ENCODE measurements at regions not wholly inside any gene's neighbourhood (a gene's known extent, or its start where the extent isn't known, plus 50 kb on each side); places are given as distances from the start of the nearest gene placed in this dataset.

DNA sequence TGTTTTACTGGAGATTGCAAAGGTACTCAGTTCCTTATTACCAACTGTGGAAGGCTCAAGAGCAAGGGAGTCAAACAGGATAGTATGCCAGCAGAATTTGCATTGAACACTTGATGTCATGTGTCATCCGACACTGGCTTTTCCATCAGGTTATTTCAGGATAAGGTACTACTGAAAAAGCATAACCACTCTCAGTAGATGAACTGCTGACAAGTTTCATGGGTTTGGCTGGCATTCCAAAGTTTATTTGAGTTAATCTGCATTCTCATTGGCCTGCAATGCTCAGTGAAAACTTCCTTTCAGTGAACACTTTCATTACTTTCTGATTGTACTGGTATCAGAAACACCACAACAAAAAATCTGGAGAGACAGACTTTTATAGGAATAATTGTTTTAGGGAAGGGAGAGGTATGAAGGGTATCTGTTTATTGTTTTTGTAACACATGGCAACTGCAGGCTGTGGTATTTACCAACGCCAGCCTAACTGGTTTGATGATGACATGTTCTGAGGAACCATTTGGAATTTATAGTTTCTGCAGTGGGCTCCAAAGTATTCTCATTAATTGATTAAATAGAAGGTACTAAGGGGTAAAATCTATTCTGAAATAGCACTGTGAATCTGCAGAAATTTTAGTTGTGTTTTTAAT is 345.7 kb upstream of the NR3C2 start (continued):
- no peak for TF ChIP-seq FOXM1 (IDR thresholded peaks at IDR 0.05; ENCODE audit: low read depth)
- TF ChIP-seq NRF1 (IDR thresholded peaks at IDR 0.05; ENCODE audit: low read depth, low read length), result no peak
- TF ChIP-seq EZH2phosphoT487 (IDR thresholded peaks at IDR 0.05; ENCODE audit: borderline replicate concordance, low read depth), result no peak
- no peak for TF ChIP-seq CHD2 (IDR thresholded peaks at IDR 0.05; ENCODE audit: low read length, partially characterized antibody)
- TF ChIP-seq, protein P1, sequence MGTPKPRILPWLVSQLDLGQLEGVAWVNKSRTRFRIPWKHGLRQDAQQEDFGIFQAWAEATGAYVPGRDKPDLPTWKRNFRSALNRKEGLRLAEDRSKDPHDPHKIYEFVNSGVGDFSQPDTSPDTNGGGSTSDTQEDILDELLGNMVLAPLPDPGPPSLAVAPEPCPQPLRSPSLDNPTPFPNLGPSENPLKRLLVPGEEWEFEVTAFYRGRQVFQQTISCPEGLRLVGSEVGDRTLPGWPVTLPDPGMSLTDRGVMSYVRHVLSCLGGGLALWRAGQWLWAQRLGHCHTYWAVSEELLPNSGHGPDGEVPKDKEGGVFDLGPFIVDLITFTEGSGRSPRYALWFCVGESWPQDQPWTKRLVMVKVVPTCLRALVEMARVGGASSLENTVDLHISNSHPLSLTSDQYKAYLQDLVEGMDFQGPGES (IDR thresholded peaks at IDR 0.05; ENCODE audit: low read depth, low read length), result no peak
- no peak for TF ChIP-seq GATA2 (CRISPR knock-in tag; IDR thresholded peaks at IDR 0.05)

DNA sequence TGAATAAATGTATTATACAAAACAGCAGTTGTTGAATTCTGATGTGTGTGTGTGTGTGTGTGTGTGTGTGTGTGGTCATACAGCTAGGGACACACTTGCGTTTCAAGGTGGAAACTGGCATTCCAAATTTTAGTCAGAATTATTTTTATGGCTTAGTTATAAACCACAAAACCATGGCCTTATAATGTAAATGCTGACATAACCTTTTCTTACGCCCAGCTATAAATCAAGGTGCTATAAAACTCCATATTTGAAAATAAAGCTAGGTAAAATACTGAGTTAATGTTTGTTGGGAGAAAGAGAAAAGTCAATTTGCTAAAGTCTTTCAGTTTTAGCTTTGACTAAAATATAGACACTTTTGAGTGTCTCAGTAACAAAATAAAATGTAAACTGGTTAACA is 345.1 kb upstream of the NR3C2 start:
- no peak for DNase-seq
- Histone ChIP-seq H3K27ac (ENCODE audit: low read depth in 2 of 2, low read length in 1 of 2) (no peak overlapping the region), H3K9me3 (no peaks in the 10 kb centered on the region), H3F3A (replicated peaks; ENCODE audit: insufficient read depth) (no peaks in the 10 kb centered on the region), H3K79me2 (ENCODE audit: insufficient read depth) (no peaks in the 10 kb centered on the region), H3K9ac (no peak overlapping the region), H3K9me2 (no peaks in the 10 kb centered on the region), H3K36me3 (replicated peaks in 1 of 2; ENCODE audit: control insufficient read depth in 1 of 2, insufficient read depth in 2 of 2, low read length in 1 of 2) (no peaks in the 10 kb centered on the region), H4K20me1 (ENCODE audit: insufficient read depth) (no peaks in the 10 kb centered on the region), H2AFZ (ENCODE audit: low read depth) (no peak overlapping the region), H3K27me3 (ENCODE audit: insufficient read depth) (no peaks in the 10 kb centered on the region), H3K4me1 (ENCODE audit: control insufficient read depth in 1 of 2, insufficient read depth in 2 of 2, low read depth in 1 of 2, low read length in 1 of 2) (no peaks in the 10 kb centered on the region), H3K4me3 (ENCODE audit: low read depth in 2 of 2, low read length in 1 of 2) (no peak overlapping the region), H3K4me2 (no peak overlapping the region)
- 8% methylated on average over 2 of the region's 2 CpGs for WGBS (ENCODE audit: low lambda C conversion rate)
- ChIA-PET CTCF (no interaction called here), POLR2A (no interaction called here)
- TF ChIP-seq RFX5 (IDR thresholded peaks at IDR 0.05; ENCODE audit: low read length), result no peak
- no peak for TF ChIP-seq FOSL2 (IDR thresholded peaks at IDR 0.05; ENCODE audit: borderline replicate concordance, low read depth)
- TF ChIP-seq, protein P2, sequence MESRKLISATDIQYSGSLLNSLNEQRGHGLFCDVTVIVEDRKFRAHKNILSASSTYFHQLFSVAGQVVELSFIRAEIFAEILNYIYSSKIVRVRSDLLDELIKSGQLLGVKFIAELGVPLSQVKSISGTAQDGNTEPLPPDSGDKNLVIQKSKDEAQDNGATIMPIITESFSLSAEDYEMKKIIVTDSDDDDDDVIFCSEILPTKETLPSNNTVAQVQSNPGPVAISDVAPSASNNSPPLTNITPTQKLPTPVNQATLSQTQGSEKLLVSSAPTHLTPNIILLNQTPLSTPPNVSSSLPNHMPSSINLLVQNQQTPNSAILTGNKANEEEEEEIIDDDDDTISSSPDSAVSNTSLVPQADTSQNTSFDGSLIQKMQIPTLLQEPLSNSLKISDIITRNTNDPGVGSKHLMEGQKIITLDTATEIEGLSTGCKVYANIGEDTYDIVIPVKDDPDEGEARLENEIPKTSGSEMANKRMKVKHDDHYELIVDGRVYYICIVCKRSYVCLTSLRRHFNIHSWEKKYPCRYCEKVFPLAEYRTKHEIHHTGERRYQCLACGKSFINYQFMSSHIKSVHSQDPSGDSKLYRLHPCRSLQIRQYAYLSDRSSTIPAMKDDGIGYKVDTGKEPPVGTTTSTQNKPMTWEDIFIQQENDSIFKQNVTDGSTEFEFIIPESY (IDR thresholded peaks at IDR 0.05; ENCODE audit: borderline replicate concordance, low read depth), result no peak
- TF ChIP-seq RAD21 (IDR thresholded peaks at IDR 0.05; ENCODE audit: low read length), result no peak
- TF ChIP-seq, protein P3, sequence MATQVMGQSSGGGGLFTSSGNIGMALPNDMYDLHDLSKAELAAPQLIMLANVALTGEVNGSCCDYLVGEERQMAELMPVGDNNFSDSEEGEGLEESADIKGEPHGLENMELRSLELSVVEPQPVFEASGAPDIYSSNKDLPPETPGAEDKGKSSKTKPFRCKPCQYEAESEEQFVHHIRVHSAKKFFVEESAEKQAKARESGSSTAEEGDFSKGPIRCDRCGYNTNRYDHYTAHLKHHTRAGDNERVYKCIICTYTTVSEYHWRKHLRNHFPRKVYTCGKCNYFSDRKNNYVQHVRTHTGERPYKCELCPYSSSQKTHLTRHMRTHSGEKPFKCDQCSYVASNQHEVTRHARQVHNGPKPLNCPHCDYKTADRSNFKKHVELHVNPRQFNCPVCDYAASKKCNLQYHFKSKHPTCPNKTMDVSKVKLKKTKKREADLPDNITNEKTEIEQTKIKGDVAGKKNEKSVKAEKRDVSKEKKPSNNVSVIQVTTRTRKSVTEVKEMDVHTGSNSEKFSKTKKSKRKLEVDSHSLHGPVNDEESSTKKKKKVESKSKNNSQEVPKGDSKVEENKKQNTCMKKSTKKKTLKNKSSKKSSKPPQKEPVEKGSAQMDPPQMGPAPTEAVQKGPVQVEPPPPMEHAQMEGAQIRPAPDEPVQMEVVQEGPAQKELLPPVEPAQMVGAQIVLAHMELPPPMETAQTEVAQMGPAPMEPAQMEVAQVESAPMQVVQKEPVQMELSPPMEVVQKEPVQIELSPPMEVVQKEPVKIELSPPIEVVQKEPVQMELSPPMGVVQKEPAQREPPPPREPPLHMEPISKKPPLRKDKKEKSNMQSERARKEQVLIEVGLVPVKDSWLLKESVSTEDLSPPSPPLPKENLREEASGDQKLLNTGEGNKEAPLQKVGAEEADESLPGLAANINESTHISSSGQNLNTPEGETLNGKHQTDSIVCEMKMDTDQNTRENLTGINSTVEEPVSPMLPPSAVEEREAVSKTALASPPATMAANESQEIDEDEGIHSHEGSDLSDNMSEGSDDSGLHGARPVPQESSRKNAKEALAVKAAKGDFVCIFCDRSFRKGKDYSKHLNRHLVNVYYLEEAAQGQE (IDR thresholded peaks at IDR 0.05; ENCODE audit: low read depth, low read length), result no peak
- TF ChIP-seq GABPA (IDR thresholded peaks at IDR 0.05; ENCODE audit: low read depth), result no peak

Data from SK-N-SH (cell line).